HepG2 (cell line): ENCODE measurements at regions not wholly inside any gene's neighbourhood (a gene's known extent, or its start where the extent isn't known, plus 50 kb on each side); places are given as distances from the start of the nearest gene placed in this dataset.
"Not testable (repeated sequence)": the region's sequence is repeated elsewhere in the genome, so short reads cannot be mapped to it uniquely, and the experiment has no call there.

Experiments used
- TF ChIP-seq, protein P1 (sequence below): sonication (generic); formaldehyde crosslinking; IDR thresholded peaks from 2 replicates; pipeline ENCODE4 v1.4.0; 2020; ENCODE audit warnings: missing genetic modification reagents
- TF ChIP-seq, protein P2 (sequence below): conservative IDR thresholded peaks from 2 replicates; pipeline ENCODE4 v1.6.1; 2018; ENCODE audit warnings: missing genetic modification reagents

DNA sequence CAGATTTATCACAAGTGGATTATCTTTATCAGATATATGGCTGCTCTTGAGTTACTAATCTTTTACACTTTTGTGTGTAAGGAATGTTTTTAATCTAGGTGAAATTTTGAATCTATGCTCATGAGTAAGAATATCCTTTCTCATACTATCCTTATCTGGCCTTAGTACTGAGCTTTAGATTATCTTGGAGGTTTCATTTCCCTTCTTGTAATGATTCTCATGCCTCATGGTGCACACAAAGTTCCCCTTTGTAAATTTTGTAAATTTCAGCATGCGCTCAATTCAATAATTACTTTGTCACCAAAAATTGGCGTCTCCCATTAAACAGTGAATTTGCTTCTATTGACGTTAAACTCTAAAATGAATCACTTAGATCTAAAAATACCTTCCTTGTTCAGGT is 74.2 kb upstream of the NAPEPLD start:
- TF ChIP-seq, protein P1, sequence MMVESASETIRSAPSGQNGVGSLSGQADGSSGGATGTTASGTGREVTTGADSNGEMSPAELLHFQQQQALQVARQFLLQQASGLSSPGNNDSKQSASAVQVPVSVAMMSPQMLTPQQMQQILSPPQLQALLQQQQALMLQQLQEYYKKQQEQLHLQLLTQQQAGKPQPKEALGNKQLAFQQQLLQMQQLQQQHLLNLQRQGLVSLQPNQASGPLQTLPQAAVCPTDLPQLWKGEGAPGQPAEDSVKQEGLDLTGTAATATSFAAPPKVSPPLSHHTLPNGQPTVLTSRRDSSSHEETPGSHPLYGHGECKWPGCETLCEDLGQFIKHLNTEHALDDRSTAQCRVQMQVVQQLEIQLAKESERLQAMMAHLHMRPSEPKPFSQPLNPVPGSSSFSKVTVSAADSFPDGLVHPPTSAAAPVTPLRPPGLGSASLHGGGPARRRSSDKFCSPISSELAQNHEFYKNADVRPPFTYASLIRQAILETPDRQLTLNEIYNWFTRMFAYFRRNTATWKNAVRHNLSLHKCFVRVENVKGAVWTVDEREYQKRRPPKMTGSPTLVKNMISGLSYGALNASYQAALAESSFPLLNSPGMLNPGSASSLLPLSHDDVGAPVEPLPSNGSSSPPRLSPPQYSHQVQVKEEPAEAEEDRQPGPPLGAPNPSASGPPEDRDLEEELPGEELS (CRISPR knock-in tag) = not testable (repeated sequence)
- TF ChIP-seq, protein P2, sequence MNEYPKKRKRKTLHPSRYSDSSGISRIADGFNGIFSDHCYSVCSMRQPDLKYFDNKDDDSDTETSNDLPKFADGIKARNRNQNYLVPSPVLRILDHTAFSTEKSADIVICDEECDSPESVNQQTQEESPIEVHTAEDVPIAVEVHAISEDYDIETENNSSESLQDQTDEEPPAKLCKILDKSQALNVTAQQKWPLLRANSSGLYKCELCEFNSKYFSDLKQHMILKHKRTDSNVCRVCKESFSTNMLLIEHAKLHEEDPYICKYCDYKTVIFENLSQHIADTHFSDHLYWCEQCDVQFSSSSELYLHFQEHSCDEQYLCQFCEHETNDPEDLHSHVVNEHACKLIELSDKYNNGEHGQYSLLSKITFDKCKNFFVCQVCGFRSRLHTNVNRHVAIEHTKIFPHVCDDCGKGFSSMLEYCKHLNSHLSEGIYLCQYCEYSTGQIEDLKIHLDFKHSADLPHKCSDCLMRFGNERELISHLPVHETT = not testable (repeated sequence)
